ENCODE measurements at regions not wholly inside any gene's neighbourhood (a gene's known extent, or its start where the extent isn't known, plus 50 kb on each side); places are given as distances from the start of the nearest gene placed in this dataset.

DNA sequence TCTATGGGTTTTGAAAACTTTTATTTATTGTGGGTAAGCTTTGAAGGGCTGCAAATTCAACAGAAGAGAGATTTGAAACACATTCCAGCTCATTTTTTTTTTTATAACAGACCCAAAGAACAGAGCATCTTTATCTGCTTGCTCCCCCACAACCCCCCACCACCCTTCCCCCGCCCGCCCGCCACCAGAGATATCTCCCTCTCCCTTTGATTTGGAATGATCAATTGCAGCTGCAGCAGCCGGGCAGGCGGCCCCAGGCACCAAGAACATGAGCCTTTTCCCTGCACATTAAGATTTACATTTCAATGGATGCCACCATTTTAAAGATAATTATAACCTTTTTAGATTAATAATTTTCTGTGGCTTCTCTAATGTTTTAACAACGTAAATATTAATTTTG, 510.9 kb downstream of the ZNF608 start:
- no peaks in the 10 kb centered on the region for H3K27me3 ChIP-seq
- DNase-seq (no peak), ATAC-seq (no peak)
- H3K36me3 ChIP-seq, result no peaks in the 10 kb centered on the region
- H3K4me1 ChIP-seq, result no peaks in the 10 kb centered on the region
- no peak for TF ChIP-seq POLR2A (IDR thresholded peaks at IDR 0.05)
- TF ChIP-seq, protein P1, sequence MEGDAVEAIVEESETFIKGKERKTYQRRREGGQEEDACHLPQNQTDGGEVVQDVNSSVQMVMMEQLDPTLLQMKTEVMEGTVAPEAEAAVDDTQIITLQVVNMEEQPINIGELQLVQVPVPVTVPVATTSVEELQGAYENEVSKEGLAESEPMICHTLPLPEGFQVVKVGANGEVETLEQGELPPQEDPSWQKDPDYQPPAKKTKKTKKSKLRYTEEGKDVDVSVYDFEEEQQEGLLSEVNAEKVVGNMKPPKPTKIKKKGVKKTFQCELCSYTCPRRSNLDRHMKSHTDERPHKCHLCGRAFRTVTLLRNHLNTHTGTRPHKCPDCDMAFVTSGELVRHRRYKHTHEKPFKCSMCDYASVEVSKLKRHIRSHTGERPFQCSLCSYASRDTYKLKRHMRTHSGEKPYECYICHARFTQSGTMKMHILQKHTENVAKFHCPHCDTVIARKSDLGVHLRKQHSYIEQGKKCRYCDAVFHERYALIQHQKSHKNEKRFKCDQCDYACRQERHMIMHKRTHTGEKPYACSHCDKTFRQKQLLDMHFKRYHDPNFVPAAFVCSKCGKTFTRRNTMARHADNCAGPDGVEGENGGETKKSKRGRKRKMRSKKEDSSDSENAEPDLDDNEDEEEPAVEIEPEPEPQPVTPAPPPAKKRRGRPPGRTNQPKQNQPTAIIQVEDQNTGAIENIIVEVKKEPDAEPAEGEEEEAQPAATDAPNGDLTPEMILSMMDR (IDR thresholded peaks at IDR 0.05), result no peak
- H3K27ac ChIP-seq, result no peak overlapping the region
- no peak overlapping the region for H3K4me3 ChIP-seq
- intact Hi-C loops (cut with DNase I), result no loop called here
- 39% methylated on average over 6 of the region's 6 CpGs for WGBS (ENCODE audit: insufficient coverage, low coverage, low lambda C conversion rate, missing lambda C conversion rate)
- H3K9me3 ChIP-seq, result no peaks in the 10 kb centered on the region

- ATAC-seq, result no peak
- WGBS (ENCODE audit: insufficient coverage, low coverage, low lambda C conversion rate, missing lambda C conversion rate), result 54% methylated on average over 1 of the region's 1 CpG
- intact Hi-C loops (cut with DNase I), result no loop called here
- TF ChIP-seq, protein P1 (IDR thresholded peaks at IDR 0.05), result no peak
- TF ChIP-seq POLR2A (IDR thresholded peaks at IDR 0.05), result no peak
- Histone ChIP-seq H3K27me3 (no peaks in the 10 kb centered on the region), H3K36me3 (no peaks in the 10 kb centered on the region), H3K9me3 (no peaks in the 10 kb centered on the region), H3K27ac (no peak overlapping the region), H3K4me1 (no peaks in the 10 kb centered on the region), H3K4me3 (no peak overlapping the region)
- DNase-seq, result no peak
Observed at GRCh38 chr5:124234770-124235562, 511.5 kb downstream of the ZNF608 start.

DNA sequence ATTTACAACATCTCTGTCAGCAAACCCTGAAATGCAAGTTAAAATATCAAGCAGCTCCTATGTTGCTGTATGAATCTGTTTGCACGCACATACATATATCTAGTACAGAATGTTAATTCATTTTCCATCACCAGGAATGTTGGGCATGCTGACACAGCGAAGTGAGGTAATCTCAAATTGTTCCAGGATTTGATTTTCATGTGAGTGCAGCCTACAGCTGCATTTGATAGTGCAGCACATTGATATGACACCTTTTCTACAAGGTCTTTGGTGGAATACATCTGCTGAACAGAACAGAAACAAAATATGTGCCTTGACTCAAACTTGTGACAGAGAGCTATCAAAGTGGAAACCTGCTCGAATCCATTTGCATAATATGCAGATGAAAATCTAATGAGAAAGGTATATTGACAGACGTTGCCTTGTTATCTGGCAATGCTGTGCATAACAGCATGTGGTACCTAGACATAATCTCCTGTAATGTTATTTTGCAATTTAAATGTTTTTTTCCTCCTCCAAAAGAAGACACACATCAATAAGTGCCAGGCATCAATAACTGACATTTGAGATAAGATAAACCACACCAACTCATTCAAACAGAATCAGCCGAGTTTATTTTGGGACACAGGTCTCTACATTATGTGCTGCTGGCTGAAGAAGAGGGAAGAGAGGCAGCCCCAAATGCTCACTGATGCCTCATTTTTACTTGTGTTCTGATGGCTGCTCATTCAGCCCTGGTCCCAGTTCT, 512.2 kb downstream of the ZNF608 start:
- H3K4me3 ChIP-seq, result no peak overlapping the region
- intact Hi-C loops (cut with DNase I), result no loop called here
- WGBS (ENCODE audit: insufficient coverage, low coverage, low lambda C conversion rate, missing lambda C conversion rate), result 42% methylated on average over 5 of the region's 5 CpGs
- no peaks in the 10 kb centered on the region for H3K4me1 ChIP-seq
- TF ChIP-seq POLR2A (IDR thresholded peaks at IDR 0.05), result no peak
- TF ChIP-seq, protein P1 (IDR thresholded peaks at IDR 0.05), result no peak
- no peaks in the 10 kb centered on the region for H3K36me3 ChIP-seq
- DNase-seq (no peak), ATAC-seq (no peak)
- H3K27me3 ChIP-seq, result no peaks in the 10 kb centered on the region
- no peaks in the 10 kb centered on the region for H3K9me3 ChIP-seq
- no peak overlapping the region for H3K27ac ChIP-seq

DNA sequence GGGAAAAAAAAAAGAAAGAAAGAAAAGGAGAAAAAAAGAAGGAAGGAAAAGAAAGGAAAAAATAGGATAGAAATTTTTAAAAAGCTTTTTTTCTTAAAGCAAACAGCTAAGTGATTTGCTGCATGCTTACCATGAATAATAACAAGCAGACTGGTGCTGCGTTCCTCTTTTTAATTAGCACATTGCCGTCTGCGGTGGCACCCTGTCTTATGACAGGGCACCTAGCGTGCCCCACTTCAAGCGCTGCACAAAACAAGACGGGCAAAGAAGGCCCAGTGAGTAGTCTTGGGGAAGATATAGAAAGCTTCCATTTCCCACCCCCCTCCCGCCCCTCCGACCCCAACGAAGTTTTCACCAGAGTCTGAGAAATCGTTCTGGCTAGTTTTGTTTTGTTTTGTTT, 513.9 kb downstream of the ZNF608 start:
- intact Hi-C loops (cut with DNase I), result no loop called here
- TF ChIP-seq, protein P1 (IDR thresholded peaks at IDR 0.05), result no peak
- no peak for TF ChIP-seq POLR2A (IDR thresholded peaks at IDR 0.05)
- H3K4me3 ChIP-seq, result no peak overlapping the region

More for the DNA sequence above, 513.9 kb downstream of the ZNF608 start:
- DNase-seq (no peak), ATAC-seq (no peak)
- no peaks in the 10 kb centered on the region for H3K27me3 ChIP-seq
- no peaks in the 10 kb centered on the region for H3K9me3 ChIP-seq
- WGBS (ENCODE audit: insufficient coverage, low coverage, low lambda C conversion rate, missing lambda C conversion rate), result 69% methylated on average over 10 of the region's 10 CpGs
- no peaks in the 10 kb centered on the region for H3K36me3 ChIP-seq
- H3K27ac ChIP-seq, result no peak overlapping the region
- H3K4me1 ChIP-seq, result no peaks in the 10 kb centered on the region

Data from right lobe of liver (tissue), 6 donors.